ENCODE measurements at regions not wholly inside any gene's neighbourhood (a gene's known extent, or its start where the extent isn't known, plus 50 kb on each side); places are given as distances from the start of the nearest gene placed in this dataset.

DNA sequence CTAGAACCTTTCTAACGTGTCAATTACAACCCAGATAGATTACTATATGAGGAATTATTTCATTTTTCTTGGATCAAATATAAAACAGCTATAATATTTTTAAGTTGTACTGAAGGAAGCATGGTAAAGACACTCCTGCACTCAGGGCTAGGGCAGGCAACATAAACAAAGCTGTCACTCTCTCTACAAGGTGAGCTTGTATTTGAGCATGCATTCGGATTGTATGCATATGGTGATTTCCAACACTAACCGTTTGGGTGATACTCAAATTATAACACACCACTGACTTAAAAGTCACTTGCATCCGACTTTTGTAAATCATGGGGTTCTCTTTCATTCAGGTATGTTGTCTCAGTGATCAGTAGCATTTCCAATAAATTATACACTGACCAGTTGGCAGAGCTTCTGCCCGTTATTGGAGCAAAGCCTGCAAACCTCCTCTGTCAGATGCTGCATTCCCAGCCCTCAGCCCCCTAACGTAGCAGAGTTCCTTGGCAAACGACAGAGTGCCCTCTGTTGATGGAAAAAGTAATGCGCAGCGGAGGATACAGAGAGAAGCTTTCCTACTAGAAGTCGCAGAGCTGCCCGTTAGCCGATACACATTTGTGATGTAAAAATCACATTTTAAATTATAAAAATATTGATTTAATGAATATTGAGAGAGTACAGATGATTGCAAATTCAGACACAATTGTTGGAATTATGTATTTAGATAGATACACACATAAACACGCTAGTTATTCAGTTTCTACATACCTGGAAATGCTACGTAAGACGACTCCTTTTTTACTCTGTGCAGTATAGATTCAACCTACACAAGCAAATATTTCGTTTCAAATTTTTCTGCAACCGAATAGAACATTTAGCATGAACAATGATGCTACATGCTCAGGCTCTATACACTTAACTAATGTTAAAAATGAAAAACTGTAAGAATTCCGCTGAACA, 173.9 kb upstream of the SP4 start:
- DNase-seq: peak; percentile 93

- peak; percentile 51 for DNase-seq
These were observed 171.5 kb upstream of the SP4 start for GRCh38 chr7:21256310-21256877.

DNA sequence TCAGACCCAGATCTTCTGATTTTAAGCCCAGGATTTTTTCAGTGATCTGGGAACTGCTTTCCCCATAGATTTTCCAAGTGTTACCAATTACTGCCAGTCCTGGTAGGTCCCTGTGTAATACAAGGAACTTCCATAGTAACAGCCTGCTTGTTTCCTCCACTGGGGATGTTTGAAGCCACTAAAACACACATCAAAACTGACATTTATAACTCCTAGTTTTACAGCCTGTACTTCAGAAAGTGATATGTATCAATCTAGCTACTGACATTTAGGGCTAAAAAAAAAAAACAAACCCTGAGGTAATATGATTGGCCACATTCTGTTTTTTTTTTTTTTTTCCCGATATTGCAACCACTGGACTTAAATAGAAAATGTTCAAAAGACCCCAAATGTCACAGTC, 166.9 kb upstream of the SP4 start:
- DNase-seq: no peak

DNA sequence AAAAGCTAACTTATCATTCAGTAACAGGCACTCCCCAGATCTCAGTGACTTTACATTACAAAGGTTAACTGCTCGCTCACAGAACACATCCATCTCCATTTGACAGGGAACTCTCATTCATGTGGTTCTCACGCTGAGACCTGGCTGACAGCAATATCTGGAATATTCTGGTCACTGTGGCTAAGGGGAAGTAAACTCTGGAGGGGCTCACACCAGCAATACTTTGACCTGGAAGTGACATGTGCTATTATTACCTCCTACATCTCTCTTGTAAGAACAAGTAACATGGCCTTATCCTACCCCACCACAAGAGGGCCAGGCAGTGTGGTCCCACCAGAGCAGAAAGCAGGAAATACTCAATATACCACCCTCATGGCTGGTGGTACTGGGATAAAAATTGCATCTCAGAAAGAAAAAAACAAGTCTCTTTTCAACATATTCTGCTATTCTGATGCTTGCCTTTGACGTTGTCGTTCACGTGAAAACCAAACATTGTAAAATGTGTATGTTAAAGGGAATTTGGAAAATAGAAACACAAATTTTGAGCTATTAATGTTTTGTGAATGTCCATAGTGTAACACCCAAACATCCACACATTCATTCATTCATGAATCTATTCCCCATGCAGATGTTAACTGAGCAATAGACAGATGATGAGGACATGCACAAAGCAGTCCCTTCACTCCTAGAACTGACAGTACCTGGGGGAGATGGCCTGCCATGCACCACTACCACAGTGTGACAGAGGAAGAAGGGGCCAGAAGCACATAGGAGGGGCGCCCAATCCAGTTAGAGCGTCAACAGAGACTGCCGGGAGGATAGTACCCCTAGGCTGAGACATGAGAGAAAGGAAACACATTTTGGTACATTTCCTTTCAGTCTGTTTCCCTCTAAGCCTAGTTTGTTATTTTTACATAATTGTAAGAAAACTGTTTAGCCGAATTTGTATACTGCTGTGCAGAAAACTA, 166.0 kb upstream of the SP4 start:
- DNase-seq: peak; percentile 40

DNA sequence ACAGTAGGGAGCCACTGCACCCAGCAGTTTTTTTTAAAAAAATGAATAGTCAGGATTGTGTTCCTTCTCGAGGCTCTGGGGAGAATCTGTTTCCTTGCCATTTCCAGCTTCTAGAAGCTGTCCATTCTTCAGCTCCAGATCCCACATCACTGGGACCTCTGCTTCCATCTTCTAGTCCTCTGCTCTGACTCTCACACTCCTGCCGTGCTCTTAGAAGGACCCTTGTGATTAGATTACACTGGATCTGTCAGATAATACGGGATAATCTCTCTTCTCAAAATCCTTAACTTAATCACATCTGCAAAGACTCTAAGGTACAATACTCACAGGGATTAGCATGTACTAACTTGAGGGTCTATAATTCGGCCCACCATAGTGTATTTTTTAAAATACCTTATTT, 158.9 kb upstream of the SP4 start:
- DNase-seq: no peak

DNA sequence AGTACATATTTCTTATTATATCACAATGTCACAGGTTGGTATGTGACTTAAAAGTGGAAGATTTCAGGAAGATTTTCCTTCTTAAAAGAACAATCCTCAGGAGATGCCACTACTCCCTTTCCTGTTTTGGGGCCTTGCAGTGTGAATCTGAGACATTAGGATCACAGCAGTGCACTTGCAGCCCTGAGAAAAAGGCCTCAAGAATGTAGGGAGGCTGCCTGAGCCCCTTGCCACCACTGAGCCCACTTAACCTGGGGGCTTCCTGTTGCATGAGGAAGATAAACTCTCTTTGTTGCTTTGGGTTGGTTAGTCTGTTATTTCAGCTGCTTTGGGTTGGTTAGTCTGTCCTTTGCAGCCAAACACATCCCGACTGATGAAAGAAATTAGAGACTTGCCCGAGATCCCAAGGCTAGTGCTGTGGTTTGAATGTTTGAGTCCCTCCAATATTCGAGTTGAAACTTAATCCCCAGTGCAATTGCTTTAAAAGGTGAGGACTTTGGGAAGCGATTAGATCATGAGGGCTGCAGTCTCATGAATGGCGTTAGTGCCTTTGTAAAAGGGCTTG, 151.3 kb upstream of the SP4 start:
- DNase-seq: no peak

DNA sequence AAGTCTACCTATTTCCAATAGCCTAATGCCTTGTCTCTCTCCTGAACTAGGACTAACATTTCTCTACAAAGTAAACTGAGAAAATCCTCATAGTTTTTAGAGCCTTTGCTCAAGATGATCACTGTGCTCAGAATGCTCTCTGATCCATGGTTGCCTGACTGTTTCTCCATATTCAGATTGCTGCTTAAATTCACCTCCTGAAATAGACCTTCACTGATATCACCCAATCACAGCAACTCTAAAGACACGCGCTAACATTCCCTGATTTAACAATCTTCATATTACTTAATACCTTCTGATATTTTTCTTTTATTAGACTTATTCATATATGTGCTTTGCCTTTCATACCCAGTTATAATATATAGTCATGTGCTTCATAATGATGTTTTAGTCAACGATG, 148.9 kb upstream of the SP4 start:
- no peak for DNase-seq

- DNase-seq: no peak
These were observed 146.7 kb upstream of the SP4 start for GRCh38 chr7:21281193-21281592.

GRCh38 chr7:21293771-21294170, 134.1 kb upstream of the SP4 start:
- DNase-seq: no peak

- no peak for DNase-seq
These were observed 128.1 kb upstream of the SP4 start for GRCh38 chr7:21299766-21300165.

DNA sequence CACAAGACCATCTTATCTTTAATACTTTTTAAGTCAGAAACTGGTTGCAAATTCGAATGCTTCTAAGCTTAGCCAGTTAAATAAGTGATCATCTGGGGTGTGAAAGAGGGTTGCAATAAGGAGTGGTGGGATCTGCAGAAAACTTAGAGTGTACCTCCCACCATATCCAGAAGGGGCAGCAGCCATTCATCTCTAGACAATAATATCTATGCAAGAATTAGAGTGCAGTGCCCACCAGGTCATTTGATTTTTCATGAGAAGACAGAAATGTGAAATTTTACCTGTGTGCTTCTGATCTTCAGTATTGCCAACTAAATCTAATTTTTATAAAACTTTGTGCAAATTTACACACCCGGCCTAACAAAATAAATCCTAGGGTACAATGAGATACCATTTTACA, 127.2 kb upstream of the SP4 start:
- DNase-seq: no peak

- DNase-seq: no peak
These were observed 123.0 kb upstream of the SP4 start for GRCh38 chr7:21304808-21305375.

GRCh38 chr7:21305455-21306235, 122.2 kb upstream of the SP4 start:
- no peak for DNase-seq

- DNase-seq: no peak
These were observed 112.9 kb upstream of the SP4 start for GRCh38 chr7:21314954-21315353.

DNA sequence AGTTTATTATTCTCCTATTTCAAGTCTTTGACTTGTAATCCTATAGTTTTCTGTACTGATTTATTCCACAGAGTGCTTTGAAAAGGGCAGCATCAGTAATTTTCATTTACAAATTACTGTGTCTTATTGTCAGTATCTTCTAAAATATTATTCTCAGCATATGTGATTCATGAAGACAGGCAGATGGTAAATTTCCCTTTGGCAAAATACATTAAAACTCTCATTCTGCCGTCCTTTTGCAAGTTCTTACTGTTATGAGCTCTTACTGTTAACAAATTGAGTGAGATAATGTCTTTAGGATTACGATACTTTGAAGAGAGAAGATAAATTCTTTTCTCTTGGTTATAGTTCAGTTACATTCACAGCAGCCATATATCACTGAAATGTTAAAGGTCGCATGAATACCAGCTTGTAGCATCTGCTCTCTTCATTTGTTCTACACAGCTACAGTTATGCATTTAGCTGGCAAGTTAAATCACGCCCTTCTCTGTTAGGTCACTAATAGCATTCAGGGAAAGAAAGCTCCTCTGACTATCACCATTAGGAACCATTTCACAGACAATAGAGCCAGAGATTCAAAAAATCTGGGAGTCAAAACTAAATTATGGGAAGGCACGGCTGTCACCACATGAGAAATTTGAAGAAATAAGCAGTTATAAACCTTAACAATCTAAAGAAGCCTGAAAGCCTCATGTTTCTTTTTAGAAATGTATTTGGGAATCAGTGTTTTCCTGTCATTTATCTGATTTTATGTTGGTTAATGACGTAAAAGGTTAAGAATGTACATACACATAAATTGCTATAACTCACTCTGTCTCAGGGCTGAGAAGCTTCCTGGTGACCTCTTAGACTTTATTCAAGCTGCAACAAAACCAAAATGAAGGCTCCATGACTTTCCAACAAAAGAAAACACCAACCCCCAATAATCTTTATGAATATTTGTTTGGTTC, 109.6 kb upstream of the SP4 start:
- DNase-seq: no peak

DNA sequence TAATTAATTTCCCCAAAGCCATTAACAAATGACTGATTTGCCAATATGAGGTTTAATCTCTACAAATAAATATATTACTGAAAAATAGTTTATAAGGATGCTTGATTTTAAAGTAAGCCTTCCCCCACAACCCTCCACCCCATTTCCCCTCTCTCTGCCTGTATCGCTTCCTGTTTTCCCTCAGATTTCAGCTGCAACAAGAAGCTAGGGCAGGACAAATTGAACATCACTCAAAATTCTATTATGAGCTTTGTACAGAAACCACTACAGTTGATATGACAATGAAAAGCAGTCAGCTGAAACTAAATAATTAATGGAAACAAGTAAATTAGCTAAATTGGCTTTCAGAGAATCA, 109.0 kb upstream of the SP4 start:
- no peak for DNase-seq

GRCh38 chr7:21326241-21326640, 101.6 kb upstream of the SP4 start:
- DNase-seq: no peak

DNA sequence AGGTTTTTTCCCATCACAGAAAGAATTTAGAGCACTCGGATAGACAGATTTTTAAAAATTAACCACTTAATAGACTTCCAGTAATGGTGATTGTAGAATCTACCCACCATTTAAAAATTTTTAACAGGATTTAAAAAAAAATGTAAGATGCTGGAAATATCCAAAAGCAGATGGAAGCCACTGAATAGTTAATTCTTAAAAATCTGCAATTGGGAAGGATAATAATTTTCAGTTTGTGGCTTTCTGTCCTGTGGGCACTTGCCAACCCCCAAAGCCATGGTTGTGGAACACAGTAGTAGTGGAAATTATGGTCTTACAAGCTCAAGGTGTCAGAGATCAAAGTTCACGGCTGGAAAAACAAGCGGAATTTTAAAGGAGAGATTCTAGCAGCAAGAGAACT, 101.0 kb upstream of the SP4 start:
- DNase-seq: no peak

- no peak for DNase-seq
These were observed 100.2 kb upstream of the SP4 start for GRCh38 chr7:21327422-21328409.
